BLaER1 treated with 17β-estradiol and CSF1 and Interleukin-3, amounts not matched to agents 10 nM and 100 nM (cell line): ENCODE measurements at regions not wholly inside any gene's neighbourhood (a gene's known extent, or its start where the extent isn't known, plus 50 kb on each side); places are given as distances from the start of the nearest gene placed in this dataset.

Source experiments
- H3K27ac ChIP-seq, 11 experiments: shearing (Covaris generic); formaldehyde crosslinking; 2 replicates each; pipeline ENCODE4 v1.8.1; 2022
- H3K27me3 ChIP-seq, 11 experiments: shearing (Covaris generic); formaldehyde crosslinking; 2 replicates each; pipeline ENCODE4 v1.8.1; 2022
- H3K36me3 ChIP-seq, 11 experiments: shearing (Covaris generic); formaldehyde crosslinking; 2 replicates each; pipeline ENCODE4 v1.8.1; 2022
- H3K4me1 ChIP-seq, 10 experiments: shearing (Covaris generic); formaldehyde crosslinking; 2 replicates each; pipeline ENCODE4 v1.8.1; 2022
- H3K4me2 ChIP-seq, 11 experiments: shearing (Covaris generic); formaldehyde crosslinking; 2 replicates each; pipeline ENCODE4 v1.8.1; 2022
- H3K4me3 ChIP-seq, 10 experiments: shearing (Covaris generic); formaldehyde crosslinking; 2 replicates each; pipeline ENCODE4 v1.8.1; 2022
- H3K9ac ChIP-seq, 11 experiments: shearing (Covaris generic); formaldehyde crosslinking; 2 replicates each; pipeline ENCODE4 v1.8.1; 2022
- H3K9me3 ChIP-seq, 11 experiments: shearing (Covaris generic); formaldehyde crosslinking; replicated peaks in 1 of 11; 2 replicates each; pipeline ENCODE4 v1.8.1; 2022
- H4K20me1 ChIP-seq, 11 experiments: shearing (Covaris generic); formaldehyde crosslinking; 2 replicates each; pipeline ENCODE4 v1.8.1; 2022
- Cebpa-rat ChIP-seq, 11 experiments: shearing (Covaris generic); IDR thresholded peaks; 2 replicates each; pipeline ENCODE4 v1.8.1; 2022

- Histone ChIP-seq H3K4me2 (no peak overlapping the region), H3K9me3 (peaks cover 0 to 4% (median 0%) of the 10 kb centered on the region in 11 experiments; a peak in 2 of 22 replicates), H3K4me1 (no peaks in the 10 kb centered on the region), H3K9ac (no peak overlapping the region), H3K27me3 (no peaks in the 10 kb centered on the region), H3K27ac (no peak overlapping the region), H3K36me3 (no peaks in the 10 kb centered on the region), H4K20me1 (no peaks in the 10 kb centered on the region), H3K4me3 (no peak overlapping the region)
- no peak for TF ChIP-seq Cebpa-rat (IDR thresholded peaks at IDR 0.05)
Measured at GRCh38 chr21:22253761-22254160, 1255.6 kb downstream of the NCAM2 start.

GRCh38 chr21:22258821-22259220 is 1260.6 kb downstream of the NCAM2 start:
- no peak overlapping the region for H3K4me2 ChIP-seq
- H3K9ac ChIP-seq, result no peak overlapping the region
- H3K36me3 ChIP-seq, result no peaks in the 10 kb centered on the region
- H3K4me3 ChIP-seq, result no peak overlapping the region
- no peak for TF ChIP-seq Cebpa-rat (IDR thresholded peaks at IDR 0.05)
- no peak overlapping the region for H3K27ac ChIP-seq
- no peaks in the 10 kb centered on the region for H4K20me1 ChIP-seq
- H3K27me3 ChIP-seq, result no peaks in the 10 kb centered on the region
- peaks cover 0 to under 1% (median 0%) of the 10 kb centered on the region in 11 experiments; a peak in 2 of 22 replicates for H3K9me3 ChIP-seq
- no peaks in the 10 kb centered on the region for H3K4me1 ChIP-seq

GRCh38 chr21:22260274-22260673 is 1262.1 kb downstream of the NCAM2 start:
- Histone ChIP-seq H3K27me3 (no peaks in the 10 kb centered on the region), H3K9me3 (no peaks in the 10 kb centered on the region), H3K27ac (no peak overlapping the region), H3K4me1 (no peaks in the 10 kb centered on the region), H4K20me1 (no peaks in the 10 kb centered on the region), H3K4me3 (no peak overlapping the region), H3K4me2 (no peak overlapping the region), H3K9ac (no peak overlapping the region), H3K36me3 (no peaks in the 10 kb centered on the region)
- TF ChIP-seq Cebpa-rat (IDR thresholded peaks at IDR 0.05), result no peak

GRCh38 chr21:22263890-22264289 is 1265.7 kb downstream of the NCAM2 start:
- no peak overlapping the region for H3K4me3 ChIP-seq
- H4K20me1 ChIP-seq, result no peaks in the 10 kb centered on the region
- no peak for TF ChIP-seq Cebpa-rat (IDR thresholded peaks at IDR 0.05)
- peaks cover 0 to 6% (median 0%) of the 10 kb centered on the region in 11 experiments; a peak in 1 of 22 replicates for H3K9me3 ChIP-seq
- no peak overlapping the region for H3K9ac ChIP-seq
- no peaks in the 10 kb centered on the region for H3K4me1 ChIP-seq
- no peak overlapping the region for H3K4me2 ChIP-seq
- H3K27ac ChIP-seq, result no peak overlapping the region
- no peaks in the 10 kb centered on the region for H3K36me3 ChIP-seq
- no peaks in the 10 kb centered on the region for H3K27me3 ChIP-seq

- no peak for TF ChIP-seq Cebpa-rat (IDR thresholded peaks at IDR 0.05)
Measured at GRCh38 chr21:22277341-22277740, 1279.1 kb downstream of the NCAM2 start.

GRCh38 chr21:22278366-22278765 is 1280.2 kb downstream of the NCAM2 start:
- Histone ChIP-seq H3K27ac (no peak overlapping the region), H3K27me3 (no peaks in the 10 kb centered on the region), H3K4me1 (no peaks in the 10 kb centered on the region), H3K4me2 (no peak overlapping the region), H3K36me3 (no peaks in the 10 kb centered on the region), H3K4me3 (no peak overlapping the region), H3K9ac (no peak overlapping the region), H4K20me1 (no peaks in the 10 kb centered on the region), H3K9me3 (no peaks in the 10 kb centered on the region)
- no peak for TF ChIP-seq Cebpa-rat (IDR thresholded peaks at IDR 0.05)

More at GRCh38 chr21:22277341-22277740, 1279.1 kb downstream of the NCAM2 start:
- H3K27ac ChIP-seq, result no peak overlapping the region
- H3K4me2 ChIP-seq, result no peak overlapping the region
- no peaks in the 10 kb centered on the region for H3K9me3 ChIP-seq
- no peak overlapping the region for H3K4me3 ChIP-seq
- H3K4me1 ChIP-seq, result no peaks in the 10 kb centered on the region
- H4K20me1 ChIP-seq, result no peaks in the 10 kb centered on the region
- no peaks in the 10 kb centered on the region for H3K27me3 ChIP-seq
- H3K9ac ChIP-seq, result no peak overlapping the region
- H3K36me3 ChIP-seq, result no peaks in the 10 kb centered on the region

GRCh38 chr21:22280851-22281250 is 1282.6 kb downstream of the NCAM2 start:
- H3K36me3 ChIP-seq, result no peaks in the 10 kb centered on the region
- H3K4me3 ChIP-seq, result no peak overlapping the region
- H3K4me1 ChIP-seq, result no peaks in the 10 kb centered on the region
- H4K20me1 ChIP-seq, result no peaks in the 10 kb centered on the region
- H3K27me3 ChIP-seq, result no peaks in the 10 kb centered on the region
- no peak overlapping the region for H3K9ac ChIP-seq
- H3K9me3 ChIP-seq, result no peaks in the 10 kb centered on the region
- no peak overlapping the region for H3K27ac ChIP-seq
- H3K4me2 ChIP-seq, result no peak overlapping the region
- no peak for TF ChIP-seq Cebpa-rat (IDR thresholded peaks at IDR 0.05)

GRCh38 chr21:22288885-22289499 is 1290.8 kb downstream of the NCAM2 start:
- H3K27me3 ChIP-seq, result no peaks in the 10 kb centered on the region
- H3K36me3 ChIP-seq, result no peaks in the 10 kb centered on the region
- no peaks in the 10 kb centered on the region for H3K4me1 ChIP-seq
- H3K9ac ChIP-seq, result no peak overlapping the region
- H3K4me2 ChIP-seq, result no peak overlapping the region
- peaks cover 0 to 6% (median 0%) of the 10 kb centered on the region in 11 experiments; a peak in 1 of 22 replicates for H3K9me3 ChIP-seq
- H3K27ac ChIP-seq, result no peak overlapping the region
- no peaks in the 10 kb centered on the region for H4K20me1 ChIP-seq
- TF ChIP-seq Cebpa-rat (IDR thresholded peaks at IDR 0.05), result no peak
- no peak overlapping the region for H3K4me3 ChIP-seq

GRCh38 chr21:22292144-22292543 is 1293.9 kb downstream of the NCAM2 start:
- Histone ChIP-seq H3K27ac (no peak overlapping the region), H3K9me3 (peaks cover 0 to 6% (median 0%) of the 10 kb centered on the region in 11 experiments; a peak in 1 of 22 replicates), H3K9ac (no peak overlapping the region), H3K4me3 (no peak overlapping the region), H3K36me3 (no peaks in the 10 kb centered on the region), H3K4me1 (no peaks in the 10 kb centered on the region), H3K27me3 (no peaks in the 10 kb centered on the region), H4K20me1 (no peaks in the 10 kb centered on the region), H3K4me2 (no peak overlapping the region)
- no peak for TF ChIP-seq Cebpa-rat (IDR thresholded peaks at IDR 0.05)

GRCh38 chr21:22297575-22297974 is 1299.4 kb downstream of the NCAM2 start:
- no peaks in the 10 kb centered on the region for H3K9me3 ChIP-seq

More at GRCh38 chr21:22297575-22297974, 1299.4 kb downstream of the NCAM2 start:
- Histone ChIP-seq H3K36me3 (no peaks in the 10 kb centered on the region), H3K4me1 (no peaks in the 10 kb centered on the region), H3K27me3 (no peaks in the 10 kb centered on the region), H3K27ac (no peak overlapping the region), H4K20me1 (no peaks in the 10 kb centered on the region), H3K4me3 (no peak overlapping the region), H3K9ac (no peak overlapping the region), H3K4me2 (no peak overlapping the region)
- no peak for TF ChIP-seq Cebpa-rat (IDR thresholded peaks at IDR 0.05)
